ENCODE measurements at regions not wholly inside any gene's neighbourhood (a gene's known extent, or its start where the extent isn't known, plus 50 kb on each side); places are given as distances from the start of the nearest gene placed in this dataset.

GRCh38 chr4:1496116-1496642, 89.9 kb upstream of the NKX1-1 start:
- Mint-ChIP-seq H3K4me1 (no peaks in the 10 kb centered on the region), H3K9me3 (ENCODE audit: insufficient read depth) (no peaks in the 10 kb centered on the region), H3K27ac (no peak overlapping the region), H3K27me3 (peaks cover 9% of the 10 kb centered on the region), H3K4me3 (no peak overlapping the region)
- Histone ChIP-seq H3K4me3 (ENCODE audit: control extremely low read depth in 1 of 5, extremely low read depth in 1 of 5, insufficient read depth in 1 of 5, low read depth in 2 of 5, low read length in 4 of 5) (no peak overlapping the region), H3K4me1 (ENCODE audit: control insufficient read depth in 2 of 2, insufficient read depth in 2 of 2, low read length in 2 of 2) (no peaks in the 10 kb centered on the region), H3K4me2 (replicated peaks; ENCODE audit: low read depth, low read length, poor library complexity, severe bottlenecking) (no peak overlapping the region), H3K79me2 (ENCODE audit: control insufficient read depth, insufficient read depth, low read length) (no peaks in the 10 kb centered on the region), H3K9me3 (ENCODE audit: control extremely low read depth in 1 of 3, control insufficient read depth in 2 of 3, insufficient read depth in 1 of 3, low read length in 2 of 3) (peaks cover 0 to 4% (median 0%) of the 10 kb centered on the region in 3 donors), H2AFZ (ENCODE audit: insufficient read depth, low read depth, low read length, poor library complexity, severe bottlenecking) (no peak overlapping the region), H3K27ac (ENCODE audit: low read length in 2 of 2) (no peak overlapping the region), H4K20me1 (ENCODE audit: control insufficient read depth, insufficient read depth, low read length, poor library complexity, severe bottlenecking) (no peaks in the 10 kb centered on the region), H3K27me3 (replicated peaks in 1 of 4; ENCODE audit: control extremely low read depth in 1 of 4, control insufficient read depth in 3 of 4, insufficient read depth in 4 of 4, low read length in 3 of 4) (peaks cover 0 to 3% (median 0%) of the 10 kb centered on the region in 4 experiments), H3K36me3 (replicated peaks in 1 of 2; ENCODE audit: control extremely low read depth in 1 of 2, control insufficient read depth in 1 of 2, extremely low read depth in 1 of 2, insufficient read depth in 2 of 2, low read length in 1 of 2) (no peaks in the 10 kb centered on the region), H3K9ac (ENCODE audit: low read length) (no peak overlapping the region)
- TF ChIP-seq CTCF (IDR thresholded peaks at IDR 0.05) (no peak), EZH2 (IDR thresholded peaks at IDR 0.05; ENCODE audit: borderline replicate concordance, insufficient read depth, low read depth, low read length, poor library complexity, severe bottlenecking) (no peak)
- CTCF ChIA-PET, result no interaction called here
- 80% methylated on average over 9 of the region's 9 CpGs for WGBS (ENCODE audit: insufficient coverage)
- POLR2A ChIA-PET, result no interaction called here
- DNase-seq (no peak), ATAC-seq (ENCODE audit: low read depth) (no peak)
- intact Hi-C loops (cut with micrococcal nuclease), result no loop called here

- Histone ChIP-seq H3K27ac (ENCODE audit: low read length in 2 of 2) (no peak overlapping the region), H3K4me1 (ENCODE audit: control insufficient read depth in 2 of 2, insufficient read depth in 2 of 2, low read length in 2 of 2) (no peaks in the 10 kb centered on the region), H3K27me3 (replicated peaks in 1 of 4; ENCODE audit: control extremely low read depth in 1 of 4, control insufficient read depth in 3 of 4, insufficient read depth in 4 of 4, low read length in 3 of 4) (peaks cover 0 to 3% (median 0%) of the 10 kb centered on the region in 4 experiments), H3K36me3 (replicated peaks in 1 of 2; ENCODE audit: control extremely low read depth in 1 of 2, control insufficient read depth in 1 of 2, extremely low read depth in 1 of 2, insufficient read depth in 2 of 2, low read length in 1 of 2) (no peaks in the 10 kb centered on the region), H3K9ac (ENCODE audit: low read length) (no peak overlapping the region), H2AFZ (ENCODE audit: insufficient read depth, low read depth, low read length, poor library complexity, severe bottlenecking) (no peak overlapping the region), H4K20me1 (ENCODE audit: control insufficient read depth, insufficient read depth, low read length, poor library complexity, severe bottlenecking) (no peaks in the 10 kb centered on the region), H3K9me3 (ENCODE audit: control extremely low read depth in 1 of 3, control insufficient read depth in 2 of 3, insufficient read depth in 1 of 3, low read length in 2 of 3) (peaks cover 0 to 4% (median 0%) of the 10 kb centered on the region in 3 donors), H3K79me2 (ENCODE audit: control insufficient read depth, insufficient read depth, low read length) (no peaks in the 10 kb centered on the region), H3K4me3 (ENCODE audit: control extremely low read depth in 1 of 5, extremely low read depth in 1 of 5, insufficient read depth in 1 of 5, low read depth in 2 of 5, low read length in 4 of 5) (no peak overlapping the region), H3K4me2 (replicated peaks; ENCODE audit: low read depth, low read length, poor library complexity, severe bottlenecking) (no peak overlapping the region)
- Mint-ChIP-seq H3K4me1 (no peaks in the 10 kb centered on the region), H3K27me3 (peaks cover 9% of the 10 kb centered on the region), H3K9me3 (ENCODE audit: insufficient read depth) (no peaks in the 10 kb centered on the region), H3K27ac (no peak overlapping the region), H3K4me3 (no peak overlapping the region)
- 81% methylated on average over 31 of the region's 34 CpGs for WGBS (ENCODE audit: insufficient coverage)
- no peak for ATAC-seq (ENCODE audit: low read depth)
- no peak for DNase-seq
- intact Hi-C loops (cut with micrococcal nuclease), result no loop called here
- CTCF ChIA-PET, result no interaction called here
- POLR2A ChIA-PET, result no interaction called here
- TF ChIP-seq EZH2 (IDR thresholded peaks at IDR 0.05; ENCODE audit: borderline replicate concordance, insufficient read depth, low read depth, low read length, poor library complexity, severe bottlenecking) (no peak), CTCF (IDR thresholded peaks at IDR 0.05) (no peak)
Measured at GRCh38 chr4:1495416-1496115, 89.3 kb upstream of the NKX1-1 start.
